ENCODE measurements at regions not wholly inside any gene's neighbourhood (a gene's known extent, or its start where the extent isn't known, plus 50 kb on each side); places are given as distances from the start of the nearest gene placed in this dataset.

GRCh38 chr1:245094954-245095353 lies 59.8 kb upstream of the KIF26B start:
- BruUV-seq (replicated peaks), result no TSS peak
- H3K9me3 ChIP-seq (replicated peaks; ENCODE audit: control insufficient read depth, insufficient read depth, low read length), result no peaks in the 10 kb centered on the region
- no peak for DNase-seq (ENCODE audit: low read depth, low spot score)
- H3K27ac ChIP-seq (ENCODE audit: insufficient read depth, low read depth, low read length), result no peak overlapping the region
- H3K9me1 ChIP-seq (replicated peaks; ENCODE audit: control insufficient read depth, extremely low read depth, insufficient read depth, low read length), result no peaks in the 10 kb centered on the region
- no peak overlapping the region for H3K4me3 ChIP-seq (replicated peaks in 1 of 3; ENCODE audit: insufficient read depth in 1 of 3, low read depth in 1 of 3, low read length in 3 of 3)
- CTCF ChIA-PET, result interaction anchor here (1.7 kb wide), 1 partner anchor 11 kb away, joined by 4 read pairs; no protein-coding TSS in a partner anchor
- H2AFZ ChIP-seq (ENCODE audit: low read depth, low read length), result no peak overlapping the region
- H3K36me3 ChIP-seq (ENCODE audit: control insufficient read depth in 2 of 2, extremely low read depth in 1 of 2, insufficient read depth in 2 of 2, low read length in 2 of 2), result no peaks in the 10 kb centered on the region
- no peak overlapping the region for H3K4me2 ChIP-seq (ENCODE audit: insufficient read depth, low read length)
- POLR2A ChIA-PET, result no interaction called here
- H3K4me1 ChIP-seq (ENCODE audit: control insufficient read depth, extremely low read depth, insufficient read depth, low read length), result peaks cover 23% of the 10 kb centered on the region
- no peaks in the 10 kb centered on the region for H3K27me3 ChIP-seq (ENCODE audit: control insufficient read depth in 2 of 2, insufficient read depth in 2 of 2, low read length in 2 of 2)
- intact Hi-C loops (cut with micrococcal nuclease), result loop anchor here (5.0 kb wide), 4 partner anchors 443 to 1472 kb away; partner anchors contain the start of genes ADSS2, CNST, DESI2 and TFB2M
- no peaks in the 10 kb centered on the region for H3K79me2 ChIP-seq (ENCODE audit: control insufficient read depth, insufficient read depth, low read length)
- FAIRE-seq, result no peak
- dilution Hi-C loops (cut with MboI; ENCODE audit: extremely low pct_ligation_motif_present, low sequenced_read_pairs), result no loop called here
- TF ChIP-seq, protein P1, sequence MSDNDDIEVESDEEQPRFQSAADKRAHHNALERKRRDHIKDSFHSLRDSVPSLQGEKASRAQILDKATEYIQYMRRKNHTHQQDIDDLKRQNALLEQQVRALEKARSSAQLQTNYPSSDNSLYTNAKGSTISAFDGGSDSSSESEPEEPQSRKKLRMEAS (IDR thresholded peaks at IDR 0.05; ENCODE audit: insufficient read depth, insufficient read length), result no peak
- TF ChIP-seq MYC (IDR thresholded peaks at IDR 0.05; ENCODE audit: low read depth, low read length) (no peak), GATA2 (IDR thresholded peaks at IDR 0.05; ENCODE audit: insufficient read depth, insufficient read length, low read depth, low read length) (no peak), FOS (IDR thresholded peaks at IDR 0.05; ENCODE audit: borderline replicate concordance, insufficient read depth, low read length) (no peak), JUN (IDR thresholded peaks at IDR 0.05; ENCODE audit: borderline replicate concordance, insufficient read depth, insufficient read length, low read depth) (no peak), POLR2AphosphoS5 (IDR thresholded peaks at IDR 0.05; ENCODE audit: insufficient read depth, low read depth, low read length) (no peak), POLR2A (IDR thresholded peaks at IDR 0.05; ENCODE audit: low read depth, low read length) (no peak), EZH2 (IDR thresholded peaks at IDR 0.05; ENCODE audit: borderline replicate concordance, low read depth, low read length, severe bottlenecking) (no peak), CTCF (IDR thresholded peaks at IDR 0.05; ENCODE audit: extremely low read depth in 1 of 2, insufficient read depth in 1 of 2, low read depth in 1 of 2, low read length in 2 of 2) (no peak)
- H3K9ac ChIP-seq (replicated peaks; ENCODE audit: extremely low read depth, insufficient read depth, low read length), result no peak overlapping the region
- no peaks in the 10 kb centered on the region for H4K20me1 ChIP-seq (replicated peaks; ENCODE audit: control insufficient read depth, extremely low read depth, insufficient read depth, low read length)
